Stimulated activated CD4-positive, alpha-beta T cell treated with anti-CD3 and anti-CD28 coated beads, Interleukin-12 subunit alpha, Interleukin-12 subunit beta, amount 100 ng/mL, for 24 hours (primary cell): ENCODE measurements at regions not wholly inside any gene's neighbourhood (a gene's known extent, or its start where the extent isn't known, plus 50 kb on each side); places are given as distances from the start of the nearest gene placed in this dataset.

Experiments used
- DNase-seq, 2 experiments: peaks; one replicate each; pipeline ENCODE4 v3.0.0-alpha.2; 2020; ENCODE audit warnings: low read depth in 2 of 2

DNA sequence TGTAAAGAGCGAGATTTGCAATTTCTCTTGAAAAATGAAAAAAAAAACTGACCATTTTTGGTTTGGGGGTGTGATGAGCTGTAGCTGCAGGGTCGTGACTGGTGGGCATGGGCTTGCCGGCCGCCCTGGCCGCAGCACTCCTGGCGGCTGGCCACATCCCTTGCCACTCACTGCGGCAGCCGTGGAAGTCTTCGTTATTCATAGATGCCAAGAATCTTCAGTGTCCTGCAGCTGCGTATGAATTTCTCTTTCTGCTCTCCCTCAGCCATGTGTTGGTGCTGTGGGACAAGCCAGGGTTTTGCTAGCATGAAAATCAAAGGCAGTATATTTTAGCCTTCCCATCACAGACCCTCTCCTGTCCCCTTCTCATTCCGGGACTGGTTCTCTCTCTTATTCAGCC is 151.7 kb upstream of the TSHZ3 start:
- no peak for DNase-seq

DNA sequence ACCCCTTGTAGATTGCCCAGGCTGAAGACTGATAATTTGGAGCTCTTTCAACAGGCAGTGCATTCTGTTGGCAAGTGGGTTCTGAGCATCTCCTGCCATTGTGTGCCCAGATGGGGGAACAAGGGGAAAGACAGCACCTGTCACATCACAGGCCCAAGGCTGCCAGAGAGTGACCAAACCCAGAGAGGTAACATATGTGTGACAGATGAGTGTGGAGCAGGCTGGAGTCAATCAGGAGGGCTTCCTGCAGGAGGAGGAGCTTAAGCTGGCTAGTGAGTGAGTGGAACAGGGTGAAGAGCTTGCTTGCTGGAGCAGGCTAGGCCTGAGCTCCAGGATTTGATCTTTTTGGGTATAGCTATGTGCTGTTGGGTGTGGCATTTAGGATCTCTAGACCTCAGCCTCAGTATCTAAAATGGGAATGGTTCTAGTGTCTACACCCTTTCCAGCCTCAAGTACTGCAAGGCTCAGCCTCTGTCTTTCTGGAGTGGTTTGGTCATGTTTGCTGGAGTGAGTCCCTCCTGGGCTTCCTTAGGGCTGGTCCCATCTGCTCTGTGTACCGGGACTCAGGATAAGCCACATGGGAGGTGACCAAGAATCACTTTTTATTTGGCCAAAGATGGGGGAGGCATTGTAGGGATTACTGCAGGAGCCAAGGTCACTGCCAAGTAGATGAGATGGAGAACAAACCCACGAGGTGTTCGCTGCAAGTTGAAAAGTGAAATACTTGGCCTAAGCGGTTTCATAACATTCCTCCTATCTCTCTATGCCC is 152.4 kb upstream of the TSHZ3 start:
- no peak for DNase-seq

DNA sequence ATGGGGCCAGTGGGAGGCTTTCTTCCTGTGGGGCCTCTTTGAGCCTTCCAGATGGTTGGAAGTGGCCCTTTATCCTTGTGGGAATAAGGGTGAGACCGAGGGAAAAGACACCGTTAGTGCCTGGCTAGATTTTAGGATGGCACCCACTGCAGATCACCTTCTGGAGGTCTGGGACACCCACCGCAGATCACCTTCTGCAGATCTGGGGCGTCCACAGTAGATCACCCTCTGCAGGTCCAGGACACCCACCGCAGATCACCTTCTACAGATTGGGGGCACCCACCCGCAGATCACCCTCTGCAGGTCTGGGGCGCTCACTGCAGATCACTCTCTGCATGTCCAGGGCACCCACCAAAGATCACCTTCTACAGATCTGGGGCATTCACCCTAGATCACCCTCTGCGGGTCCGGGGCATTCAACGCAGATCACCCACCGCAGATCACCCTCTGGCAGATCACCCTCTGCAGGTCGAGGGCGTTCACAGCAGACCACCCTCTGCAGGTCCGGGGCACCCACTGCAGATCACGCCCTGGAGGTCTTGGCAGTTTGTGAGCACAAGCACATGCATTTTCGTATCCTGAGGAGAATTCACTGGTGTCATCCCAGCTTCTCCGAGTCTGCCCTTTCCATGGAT is 153.4 kb upstream of the TSHZ3 start:
- no peak for DNase-seq

DNA sequence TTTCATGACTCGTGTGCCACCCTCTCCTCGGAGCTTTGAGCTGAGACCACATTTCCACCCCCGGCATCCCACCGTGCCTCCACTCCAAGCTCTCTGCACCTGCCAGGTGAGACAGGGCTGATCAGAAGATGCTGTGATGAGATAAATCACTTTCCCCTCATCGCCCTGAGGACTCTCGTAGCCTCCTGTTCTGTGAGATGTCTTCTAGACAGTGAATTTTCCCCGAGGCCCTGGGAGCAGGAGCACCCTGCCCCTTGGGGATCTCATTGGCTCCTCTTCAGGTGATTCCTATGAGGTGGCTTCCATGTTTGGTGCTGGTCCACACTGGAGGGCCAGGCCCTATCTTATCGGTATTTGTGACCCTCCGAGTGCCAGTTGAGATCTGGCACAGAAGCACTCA is 154.0 kb upstream of the TSHZ3 start:
- DNase-seq, result no peak

- DNase-seq, result no peak
These were observed 155.0 kb upstream of the TSHZ3 start for GRCh38 chr19:31504221-31504620.

- DNase-seq, result no peak
These were observed 156.3 kb upstream of the TSHZ3 start for GRCh38 chr19:31505596-31505910.

DNA sequence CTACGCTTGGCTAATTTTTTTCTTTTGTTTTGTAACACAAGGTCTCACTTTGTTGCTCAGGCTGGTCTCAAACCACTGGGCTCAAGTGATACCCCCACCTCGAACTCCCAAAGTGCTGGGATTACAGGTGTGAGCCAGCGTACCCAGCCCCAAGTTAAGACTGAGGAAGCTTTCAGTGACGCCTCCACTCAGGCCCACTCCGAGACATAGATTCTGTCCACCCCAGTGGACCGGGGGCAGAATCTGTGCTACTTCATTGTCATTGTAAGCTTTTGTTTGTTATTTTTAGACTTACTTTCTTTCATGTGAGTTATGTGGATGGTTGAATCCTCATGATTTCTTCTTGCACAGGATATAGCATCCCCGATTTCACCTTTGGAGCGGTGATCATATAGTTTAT is 156.9 kb upstream of the TSHZ3 start:
- no peak for DNase-seq

DNA sequence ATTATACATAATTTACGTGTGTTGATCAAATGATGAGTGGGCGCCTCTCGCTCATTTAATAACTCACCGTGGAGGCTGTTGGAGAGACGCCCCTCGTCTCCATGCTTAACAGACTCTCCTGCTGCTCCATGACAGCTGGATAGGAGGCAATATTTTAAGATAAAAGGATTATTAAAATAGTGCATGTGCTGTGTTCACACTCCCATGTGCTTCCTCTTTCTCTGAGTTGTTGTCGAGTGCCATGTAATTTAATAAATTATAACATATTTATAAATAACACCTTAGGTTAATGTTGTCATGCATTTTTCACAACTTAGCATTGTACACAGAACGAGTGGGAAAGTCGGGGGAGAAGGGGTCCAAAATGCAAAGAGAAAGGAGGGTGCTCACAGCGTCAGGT is 161.4 kb upstream of the TSHZ3 start:
- no peak for DNase-seq

DNA sequence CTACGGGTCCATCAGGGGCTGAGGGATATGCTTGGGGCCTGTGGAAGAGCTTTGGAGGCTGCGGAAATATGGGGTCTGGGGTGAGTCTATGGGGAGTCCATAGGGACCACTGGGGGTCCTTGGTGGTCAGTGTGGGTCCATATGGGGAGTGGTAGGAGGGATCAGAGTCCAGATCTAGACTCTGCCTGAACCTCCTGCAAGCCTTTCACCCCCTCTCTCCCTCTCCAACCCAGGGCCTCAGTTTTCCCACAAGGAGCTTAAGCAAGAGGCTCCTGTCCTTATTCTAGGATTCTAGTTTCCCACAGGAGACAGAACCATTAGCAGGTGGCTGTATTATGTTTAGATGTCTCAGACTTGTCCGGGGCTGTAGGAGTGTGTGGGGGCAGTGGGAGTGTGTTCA is 161.9 kb upstream of the TSHZ3 start:
- no peak for DNase-seq

DNA sequence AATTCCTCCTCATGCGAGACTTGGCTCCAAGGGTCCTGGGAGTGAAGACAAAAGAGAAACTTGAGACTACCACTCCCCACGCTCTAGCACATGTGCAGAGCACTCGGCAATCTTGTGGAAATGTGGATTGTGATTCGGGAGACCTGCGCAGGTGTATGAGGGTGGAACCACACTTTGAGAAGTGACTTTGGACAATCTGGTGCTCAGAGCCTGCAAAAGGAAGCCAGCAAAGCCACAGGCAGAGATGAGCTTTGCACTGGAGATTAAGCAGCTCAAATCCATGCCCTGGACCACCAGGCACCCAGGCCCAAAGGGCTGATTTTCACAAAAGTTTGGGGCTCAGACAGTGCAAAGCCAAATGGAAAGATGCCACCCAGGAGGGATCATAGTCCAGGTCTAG is 162.5 kb upstream of the TSHZ3 start:
- DNase-seq, result no peak

GRCh38 chr19:31512181-31512970 is 163.1 kb upstream of the TSHZ3 start:
- DNase-seq, result no peak

DNA sequence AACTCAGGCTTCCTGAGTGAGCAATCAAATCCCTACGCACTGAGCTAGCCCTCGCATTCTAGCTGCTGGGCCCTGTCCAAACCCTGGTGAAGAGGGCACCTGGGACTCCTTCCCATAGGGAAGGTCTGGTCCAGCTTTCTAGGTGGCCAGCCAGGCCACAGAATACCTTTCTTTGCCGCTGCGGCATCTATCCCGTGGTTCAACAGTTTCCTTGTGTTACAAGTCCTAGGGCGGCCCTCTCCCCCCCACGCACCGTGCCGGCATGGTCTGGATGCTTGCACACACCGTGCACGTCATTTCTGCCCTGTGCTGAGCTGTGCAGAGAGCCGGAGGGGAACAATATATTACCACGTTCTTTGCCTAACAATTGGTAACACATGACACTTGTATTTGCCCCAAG is 164.6 kb upstream of the TSHZ3 start:
- no peak for DNase-seq

DNA sequence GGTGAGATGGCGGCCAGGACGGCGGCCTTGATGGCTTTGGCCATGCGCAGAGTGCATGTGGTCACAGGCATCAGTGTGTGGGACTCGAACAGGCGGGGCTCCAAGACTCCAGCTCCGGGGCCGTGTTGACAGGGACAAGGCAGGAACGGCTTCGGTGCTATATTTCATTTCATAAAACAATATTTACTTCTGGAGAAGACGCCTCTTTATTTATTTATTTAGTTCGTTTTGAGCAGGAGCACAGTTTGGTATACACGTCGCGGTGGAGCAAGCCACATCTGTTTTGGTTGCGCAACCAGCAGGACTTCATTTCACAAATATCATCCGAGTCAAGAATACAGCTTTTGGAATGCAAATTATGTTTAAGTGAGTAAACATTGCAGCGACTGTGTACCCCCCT is 166.7 kb upstream of the TSHZ3 start:
- DNase-seq, result no peak

DNA sequence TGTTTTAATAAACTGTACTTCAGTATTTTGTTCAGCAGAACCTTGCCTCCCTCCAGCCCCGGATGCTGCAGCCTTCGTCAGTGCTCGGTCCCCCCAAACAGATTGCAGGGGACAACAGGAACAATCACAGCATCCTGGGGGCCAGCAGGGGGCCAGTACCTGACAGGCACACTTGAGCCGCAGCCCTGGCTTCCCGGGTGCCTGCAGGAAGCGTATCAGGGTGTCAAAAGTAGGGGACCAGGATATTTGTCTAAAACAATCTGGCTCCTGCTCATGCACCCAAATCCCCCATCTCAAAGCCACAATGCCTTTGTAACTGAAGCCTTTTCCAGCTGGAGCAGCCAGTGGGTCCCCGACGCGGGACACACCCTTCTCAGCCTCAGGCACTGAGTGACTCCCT is 167.5 kb upstream of the TSHZ3 start:
- no peak for DNase-seq

DNA sequence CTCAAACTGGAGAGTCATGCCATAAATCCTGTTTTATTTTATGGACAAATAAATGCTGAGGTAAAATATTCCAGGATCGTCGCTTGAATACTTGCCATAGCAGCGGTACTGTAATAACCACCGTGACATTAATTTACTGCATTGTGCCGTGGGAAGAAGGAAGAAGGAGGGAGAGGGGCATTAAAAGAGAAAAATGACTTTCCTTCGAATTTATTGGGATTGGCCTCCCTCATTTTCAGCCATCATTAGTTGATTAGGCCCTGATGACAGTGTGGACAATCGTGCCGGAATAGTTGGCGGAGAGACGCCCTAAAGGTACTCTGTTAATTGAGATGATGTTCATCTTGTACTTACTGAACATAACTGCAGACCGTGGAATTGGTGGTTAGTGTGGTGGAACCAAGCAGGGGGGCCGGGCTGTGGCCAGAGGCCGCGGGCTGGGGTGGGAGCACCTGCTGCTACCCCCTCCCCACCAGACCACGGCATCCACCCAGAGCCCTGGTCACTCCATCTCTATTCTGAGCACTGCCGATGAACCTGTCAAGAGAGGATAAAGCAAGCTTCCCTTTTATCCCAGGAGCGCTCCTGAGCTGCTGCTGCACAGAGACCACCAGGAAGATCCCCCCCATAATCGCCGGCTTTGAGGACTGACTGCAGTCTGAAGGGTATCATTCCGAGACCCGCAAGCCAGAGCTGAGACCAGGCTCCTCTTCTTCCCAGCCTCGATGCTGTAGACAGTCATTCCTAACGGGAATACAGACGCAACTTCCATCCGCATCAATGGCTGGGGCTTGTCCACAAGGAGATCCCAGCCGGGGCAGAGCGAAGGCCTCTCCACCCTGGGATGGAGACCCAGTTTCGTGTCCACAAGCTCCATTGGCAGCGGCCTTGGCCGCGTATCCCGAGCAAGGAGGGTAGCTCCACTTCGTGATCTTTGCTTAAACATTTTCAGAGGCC is 168.3 kb upstream of the TSHZ3 start:
- no peak for DNase-seq

GRCh38 chr19:31518216-31519020 is 169.2 kb upstream of the TSHZ3 start:
- no peak for DNase-seq

- no peak for DNase-seq
These were observed 170.0 kb upstream of the TSHZ3 start for GRCh38 chr19:31519256-31519655.

- no peak for DNase-seq
These were observed 170.7 kb upstream of the TSHZ3 start for GRCh38 chr19:31519908-31520307.

- DNase-seq, result no peak
These were observed 171.4 kb upstream of the TSHZ3 start for GRCh38 chr19:31520633-31521032.

DNA sequence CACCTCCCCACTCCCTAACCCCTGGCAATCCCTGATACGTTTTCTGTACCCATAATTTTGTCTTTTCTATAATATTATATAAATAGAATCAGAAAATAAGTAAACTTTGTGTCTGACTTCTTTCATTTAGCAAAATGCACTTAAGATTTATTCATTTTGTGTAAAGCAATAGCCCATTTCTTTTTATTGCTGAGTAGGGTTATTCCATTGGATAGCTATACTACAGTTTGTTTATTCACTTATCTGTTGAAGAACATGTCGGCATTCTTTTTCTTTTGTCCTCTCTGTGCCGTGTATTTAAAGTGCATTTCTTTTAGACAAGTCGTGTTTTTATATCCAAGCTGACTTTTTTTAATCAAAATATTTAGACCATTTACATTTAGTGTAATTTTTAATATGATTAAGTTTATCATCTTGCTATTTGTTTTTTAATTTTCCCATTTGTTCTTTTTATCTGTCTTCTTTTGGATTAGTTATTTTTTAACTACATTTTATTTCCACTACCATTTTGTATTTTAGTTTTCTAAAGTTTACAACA is 176.4 kb upstream of the TSHZ3 start:
- no peak for DNase-seq

GRCh38 chr19:31527443-31527842 is 178.2 kb upstream of the TSHZ3 start:
- no peak for DNase-seq
